ENCODE measurements at regions not wholly inside any gene's neighbourhood (a gene's known extent, or its start where the extent isn't known, plus 50 kb on each side); places are given as distances from the start of the nearest gene placed in this dataset.

DNA sequence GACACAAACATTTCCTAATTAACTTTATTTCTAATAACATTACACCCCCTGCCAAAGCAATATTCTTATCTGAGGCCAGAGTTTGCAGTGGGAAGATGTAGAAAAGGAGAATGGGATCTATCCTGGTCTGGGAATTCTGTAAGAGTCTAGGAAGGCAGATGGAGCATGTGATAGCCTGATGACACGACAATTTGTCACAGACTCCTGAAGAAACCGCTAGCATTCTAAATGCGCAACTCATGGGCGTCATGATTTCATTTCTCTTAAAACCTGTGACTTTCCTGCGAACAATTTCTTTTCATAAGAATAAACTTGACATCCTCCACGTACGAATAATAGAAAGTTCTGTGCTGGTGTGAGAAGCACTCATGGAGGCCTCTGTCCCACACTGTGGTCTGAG, 72.9 kb upstream of the ATP10A start (continued):
- TF ChIP-seq ZNF561 (tag by site-specific recombination; IDR thresholded peaks at IDR 0.05; ENCODE audit: borderline replicate concordance): no peak
- no peak for TF ChIP-seq ZNF112 (tag by site-specific recombination; IDR thresholded peaks at IDR 0.05)
- TF ChIP-seq, protein P1, sequence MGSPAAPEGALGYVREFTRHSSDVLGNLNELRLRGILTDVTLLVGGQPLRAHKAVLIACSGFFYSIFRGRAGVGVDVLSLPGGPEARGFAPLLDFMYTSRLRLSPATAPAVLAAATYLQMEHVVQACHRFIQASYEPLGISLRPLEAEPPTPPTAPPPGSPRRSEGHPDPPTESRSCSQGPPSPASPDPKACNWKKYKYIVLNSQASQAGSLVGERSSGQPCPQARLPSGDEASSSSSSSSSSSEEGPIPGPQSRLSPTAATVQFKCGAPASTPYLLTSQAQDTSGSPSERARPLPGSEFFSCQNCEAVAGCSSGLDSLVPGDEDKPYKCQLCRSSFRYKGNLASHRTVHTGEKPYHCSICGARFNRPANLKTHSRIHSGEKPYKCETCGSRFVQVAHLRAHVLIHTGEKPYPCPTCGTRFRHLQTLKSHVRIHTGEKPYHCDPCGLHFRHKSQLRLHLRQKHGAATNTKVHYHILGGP (tag by site-specific recombination; IDR thresholded peaks at IDR 0.05): no peak
- no peak for TF ChIP-seq ZNF157 (tag by site-specific recombination; IDR thresholded peaks at IDR 0.05)
- no peak for TF ChIP-seq ZNF501 (tag by site-specific recombination; IDR thresholded peaks at IDR 0.05)
- TF ChIP-seq ZNF514 (tag by site-specific recombination; IDR thresholded peaks at IDR 0.05): no peak
- TF ChIP-seq, protein P2, sequence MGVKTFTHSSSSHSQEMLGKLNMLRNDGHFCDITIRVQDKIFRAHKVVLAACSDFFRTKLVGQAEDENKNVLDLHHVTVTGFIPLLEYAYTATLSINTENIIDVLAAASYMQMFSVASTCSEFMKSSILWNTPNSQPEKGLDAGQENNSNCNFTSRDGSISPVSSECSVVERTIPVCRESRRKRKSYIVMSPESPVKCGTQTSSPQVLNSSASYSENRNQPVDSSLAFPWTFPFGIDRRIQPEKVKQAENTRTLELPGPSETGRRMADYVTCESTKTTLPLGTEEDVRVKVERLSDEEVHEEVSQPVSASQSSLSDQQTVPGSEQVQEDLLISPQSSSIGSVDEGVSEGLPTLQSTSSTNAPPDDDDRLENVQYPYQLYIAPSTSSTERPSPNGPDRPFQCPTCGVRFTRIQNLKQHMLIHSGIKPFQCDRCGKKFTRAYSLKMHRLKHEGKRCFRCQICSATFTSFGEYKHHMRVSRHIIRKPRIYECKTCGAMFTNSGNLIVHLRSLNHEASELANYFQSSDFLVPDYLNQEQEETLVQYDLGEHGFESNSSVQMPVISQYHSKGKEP (tag by site-specific recombination; IDR thresholded peaks at IDR 0.05): no peak
- TF ChIP-seq ZNF133 (tag by site-specific recombination; IDR thresholded peaks at IDR 0.05): no peak

DNA sequence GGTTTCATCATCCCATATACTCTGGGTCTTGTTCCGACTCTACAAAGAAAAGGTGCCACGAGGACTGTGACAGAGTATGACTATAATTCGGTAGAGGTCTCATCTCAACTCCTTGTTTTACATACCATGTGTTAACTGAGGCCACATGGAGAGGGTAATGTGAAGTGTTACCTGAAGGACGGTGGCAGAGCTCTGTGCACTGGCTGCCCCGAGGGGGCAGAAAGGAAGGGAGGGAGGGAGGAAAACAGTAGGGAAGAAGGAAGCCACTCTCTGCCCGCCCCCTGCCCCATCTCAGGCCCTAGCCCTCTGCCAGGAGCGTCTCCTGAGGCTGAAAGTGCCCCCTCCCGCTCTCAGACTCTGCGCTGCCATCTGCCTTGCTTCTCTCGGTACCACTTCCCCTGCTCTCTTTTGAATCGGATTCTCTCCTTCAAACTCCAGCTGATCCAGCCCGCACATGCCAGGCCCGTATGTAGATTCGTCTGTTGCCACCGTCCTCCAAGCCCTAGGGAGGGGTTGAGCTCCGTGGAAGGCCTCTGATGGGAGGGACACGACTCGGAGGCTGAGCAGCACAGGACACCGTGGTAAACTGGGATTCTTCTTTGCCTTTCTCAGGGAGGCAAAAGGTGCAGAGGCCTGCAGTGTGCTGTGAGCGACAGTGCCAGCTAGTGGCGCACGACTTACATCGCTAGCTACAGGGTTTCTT, 70.5 kb upstream of the ATP10A start:
- TF ChIP-seq ZNF624 (tag by site-specific recombination; IDR thresholded peaks at IDR 0.05): no peak
- peak; percentile 89 for TF ChIP-seq ZNF654 (tag by site-specific recombination; IDR thresholded peaks at IDR 0.05; ENCODE audit: low read depth)
- no peak for TF ChIP-seq ZFP37 (tag by site-specific recombination; IDR thresholded peaks at IDR 0.05)
- TF ChIP-seq, protein P3, sequence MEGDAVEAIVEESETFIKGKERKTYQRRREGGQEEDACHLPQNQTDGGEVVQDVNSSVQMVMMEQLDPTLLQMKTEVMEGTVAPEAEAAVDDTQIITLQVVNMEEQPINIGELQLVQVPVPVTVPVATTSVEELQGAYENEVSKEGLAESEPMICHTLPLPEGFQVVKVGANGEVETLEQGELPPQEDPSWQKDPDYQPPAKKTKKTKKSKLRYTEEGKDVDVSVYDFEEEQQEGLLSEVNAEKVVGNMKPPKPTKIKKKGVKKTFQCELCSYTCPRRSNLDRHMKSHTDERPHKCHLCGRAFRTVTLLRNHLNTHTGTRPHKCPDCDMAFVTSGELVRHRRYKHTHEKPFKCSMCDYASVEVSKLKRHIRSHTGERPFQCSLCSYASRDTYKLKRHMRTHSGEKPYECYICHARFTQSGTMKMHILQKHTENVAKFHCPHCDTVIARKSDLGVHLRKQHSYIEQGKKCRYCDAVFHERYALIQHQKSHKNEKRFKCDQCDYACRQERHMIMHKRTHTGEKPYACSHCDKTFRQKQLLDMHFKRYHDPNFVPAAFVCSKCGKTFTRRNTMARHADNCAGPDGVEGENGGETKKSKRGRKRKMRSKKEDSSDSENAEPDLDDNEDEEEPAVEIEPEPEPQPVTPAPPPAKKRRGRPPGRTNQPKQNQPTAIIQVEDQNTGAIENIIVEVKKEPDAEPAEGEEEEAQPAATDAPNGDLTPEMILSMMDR (tag by site-specific recombination; IDR thresholded peaks at IDR 0.05): peak; percentile 50; the same call in 1 of the 2 replicates
- TF ChIP-seq, protein P4, sequence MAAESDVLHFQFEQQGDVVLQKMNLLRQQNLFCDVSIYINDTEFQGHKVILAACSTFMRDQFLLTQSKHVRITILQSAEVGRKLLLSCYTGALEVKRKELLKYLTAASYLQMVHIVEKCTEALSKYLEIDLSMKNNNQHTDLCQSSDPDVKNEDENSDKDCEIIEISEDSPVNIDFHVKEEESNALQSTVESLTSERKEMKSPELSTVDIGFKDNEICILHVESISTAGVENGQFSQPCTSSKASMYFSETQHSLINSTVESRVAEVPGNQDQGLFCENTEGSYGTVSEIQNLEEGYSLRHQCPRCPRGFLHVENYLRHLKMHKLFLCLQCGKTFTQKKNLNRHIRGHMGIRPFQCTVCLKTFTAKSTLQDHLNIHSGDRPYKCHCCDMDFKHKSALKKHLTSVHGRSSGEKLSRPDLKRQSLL (tag by site-specific recombination; IDR thresholded peaks at IDR 0.05): no peak
- no peak for TF ChIP-seq ZNF155 (tag by site-specific recombination; IDR thresholded peaks at IDR 0.05)
- TF ChIP-seq ZNF2 (tag by site-specific recombination; IDR thresholded peaks at IDR 0.05): peak; percentile 44; the same call in 1 of the 2 replicates
- no peak for TF ChIP-seq ZNF248 (tag by site-specific recombination; IDR thresholded peaks at IDR 0.05)
- ChIA-PET POLR2A (interaction anchor here (0.7 kb wide), 2 partner anchors 29 to 428 kb away, joined by 3 to 5 read pairs; no protein-coding TSS in a partner anchor), CTCF (interaction anchor here (0.5 to 2.1 kb wide), 14 partner anchors 20 to 425 kb away, joined by 3 to 18 read pairs (median 4); no protein-coding TSS in a partner anchor)
- Histone ChIP-seq H3K4me1 (ENCODE audit: control insufficient read depth, insufficient read depth, low read length) (no peaks in the 10 kb centered on the region), H3K36me3 (ENCODE audit: control insufficient read depth in 2 of 2, insufficient read depth in 1 of 2, low read length in 2 of 2) (no peaks in the 10 kb centered on the region), H3K9me3 (ENCODE audit: control insufficient read depth, insufficient read depth, low read depth, low read length) (no peaks in the 10 kb centered on the region), H3K27ac (ENCODE audit: extremely low read depth, low read depth, low read length) (no peak overlapping the region), H3K4me3 (ENCODE audit: low read depth, low read length) (no peak overlapping the region)

DNA sequence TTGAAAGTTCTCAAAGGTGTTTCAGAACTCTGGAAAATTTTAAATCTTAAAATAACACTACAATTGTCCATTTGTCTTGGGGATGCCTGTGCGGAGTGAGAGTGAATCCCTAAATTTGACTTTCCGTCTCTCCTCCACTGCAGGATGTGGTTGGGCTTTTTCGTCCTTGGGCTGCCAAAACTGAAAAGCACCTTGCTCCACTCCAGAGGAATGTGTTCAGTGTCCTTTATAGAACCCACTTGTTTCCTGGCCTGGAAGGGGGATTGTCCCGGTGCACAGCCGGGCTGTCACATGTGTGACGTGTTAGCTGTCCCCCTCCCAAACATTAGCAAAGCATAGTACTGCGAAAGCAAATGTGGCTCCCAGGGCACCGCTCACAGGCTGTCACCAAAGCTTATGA, 69.6 kb upstream of the ATP10A start:
- no peak for TF ChIP-seq ZNF76 (tag by site-specific recombination; IDR thresholded peaks at IDR 0.05; ENCODE audit: borderline replicate concordance, low read depth)
- H3K27ac ChIP-seq (ENCODE audit: extremely low read depth, low read depth, low read length): no peak overlapping the region
- CTCF ChIA-PET: interaction anchor here (0.6 to 2.1 kb wide), 5 partner anchors 21 to 237 kb away, joined by 3 to 18 read pairs (median 4); no protein-coding TSS in a partner anchor

More for the DNA sequence above, 69.6 kb upstream of the ATP10A start:
- POLR2A ChIA-PET: no interaction called here
- Histone ChIP-seq H3K9me3 (ENCODE audit: control insufficient read depth, insufficient read depth, low read depth, low read length) (no peaks in the 10 kb centered on the region), H3K4me1 (ENCODE audit: control insufficient read depth, insufficient read depth, low read length) (no peaks in the 10 kb centered on the region), H3K36me3 (ENCODE audit: control insufficient read depth in 2 of 2, insufficient read depth in 1 of 2, low read length in 2 of 2) (no peaks in the 10 kb centered on the region), H3K4me3 (ENCODE audit: low read depth, low read length) (no peak overlapping the region)

Data from HEK293 (cell line).